ENCODE measurements at regions not wholly inside any gene's neighbourhood (a gene's known extent, or its start where the extent isn't known, plus 50 kb on each side); places are given as distances from the start of the nearest gene placed in this dataset.

DNA sequence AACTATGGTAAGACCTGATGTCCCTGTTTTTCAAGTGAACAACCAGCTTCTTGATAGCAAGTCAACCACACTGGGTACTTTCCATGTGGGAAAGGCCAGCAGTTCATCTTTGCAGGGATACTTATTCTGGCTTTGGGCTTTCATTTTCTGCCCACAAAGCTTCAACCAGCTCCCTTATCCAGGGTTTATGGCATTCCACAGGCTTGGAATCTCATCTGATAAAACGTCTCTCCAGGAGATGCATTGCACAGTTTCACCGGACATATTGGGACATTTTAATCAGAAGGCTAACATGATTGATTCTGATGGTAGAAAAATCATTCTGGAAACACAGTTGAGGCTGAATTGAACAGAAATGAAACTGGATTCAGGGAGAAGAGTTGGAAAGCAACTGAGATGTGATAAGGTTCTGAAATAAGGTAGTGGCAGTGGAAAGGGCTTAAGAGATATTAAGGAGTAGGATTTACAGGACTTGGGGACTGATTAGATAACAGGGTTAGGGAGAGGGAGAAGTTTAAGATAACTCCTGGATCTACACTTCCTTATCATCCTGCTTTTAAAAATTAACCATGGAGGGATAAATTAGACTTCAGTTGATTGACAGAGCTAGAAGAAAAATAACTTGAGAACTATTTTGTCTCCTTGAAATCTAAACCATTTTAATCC lies 195.8 kb upstream of the FBXL7 start:
- Histone ChIP-seq H3K9ac (replicated peaks; ENCODE audit: extremely low read depth, insufficient read depth, low read length) (no peak overlapping the region), H3K4me1 (ENCODE audit: control insufficient read depth, extremely low read depth, insufficient read depth, low read length) (no peaks in the 10 kb centered on the region), H3K9me1 (replicated peaks; ENCODE audit: control insufficient read depth, extremely low read depth, insufficient read depth, low read length) (no peaks in the 10 kb centered on the region), H3K4me2 (ENCODE audit: insufficient read depth, low read length) (no peak overlapping the region), H3K79me2 (ENCODE audit: control insufficient read depth, insufficient read depth, low read length) (no peaks in the 10 kb centered on the region), H3K27ac (ENCODE audit: insufficient read depth, low read depth, low read length) (no peak overlapping the region), H4K20me1 (replicated peaks; ENCODE audit: control insufficient read depth, extremely low read depth, insufficient read depth, low read length) (no peaks in the 10 kb centered on the region), H3K9me3 (replicated peaks; ENCODE audit: control insufficient read depth, insufficient read depth, low read length) (no peaks in the 10 kb centered on the region), H3K4me3 (replicated peaks in 1 of 3; ENCODE audit: insufficient read depth in 1 of 3, low read depth in 1 of 3, low read length in 3 of 3) (no peak overlapping the region), H3K36me3 (ENCODE audit: control insufficient read depth in 2 of 2, extremely low read depth in 1 of 2, insufficient read depth in 2 of 2, low read length in 2 of 2) (no peaks in the 10 kb centered on the region), H2AFZ (ENCODE audit: low read depth, low read length) (no peak overlapping the region), H3K27me3 (ENCODE audit: control insufficient read depth in 2 of 2, insufficient read depth in 2 of 2, low read length in 2 of 2) (no peaks in the 10 kb centered on the region)
- FAIRE-seq (no peak), DNase-seq (ENCODE audit: low read depth, low spot score) (no peak)
- intact Hi-C loops (cut with micrococcal nuclease), result no loop called here
- TF ChIP-seq, protein P1, sequence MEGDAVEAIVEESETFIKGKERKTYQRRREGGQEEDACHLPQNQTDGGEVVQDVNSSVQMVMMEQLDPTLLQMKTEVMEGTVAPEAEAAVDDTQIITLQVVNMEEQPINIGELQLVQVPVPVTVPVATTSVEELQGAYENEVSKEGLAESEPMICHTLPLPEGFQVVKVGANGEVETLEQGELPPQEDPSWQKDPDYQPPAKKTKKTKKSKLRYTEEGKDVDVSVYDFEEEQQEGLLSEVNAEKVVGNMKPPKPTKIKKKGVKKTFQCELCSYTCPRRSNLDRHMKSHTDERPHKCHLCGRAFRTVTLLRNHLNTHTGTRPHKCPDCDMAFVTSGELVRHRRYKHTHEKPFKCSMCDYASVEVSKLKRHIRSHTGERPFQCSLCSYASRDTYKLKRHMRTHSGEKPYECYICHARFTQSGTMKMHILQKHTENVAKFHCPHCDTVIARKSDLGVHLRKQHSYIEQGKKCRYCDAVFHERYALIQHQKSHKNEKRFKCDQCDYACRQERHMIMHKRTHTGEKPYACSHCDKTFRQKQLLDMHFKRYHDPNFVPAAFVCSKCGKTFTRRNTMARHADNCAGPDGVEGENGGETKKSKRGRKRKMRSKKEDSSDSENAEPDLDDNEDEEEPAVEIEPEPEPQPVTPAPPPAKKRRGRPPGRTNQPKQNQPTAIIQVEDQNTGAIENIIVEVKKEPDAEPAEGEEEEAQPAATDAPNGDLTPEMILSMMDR (IDR thresholded peaks at IDR 0.05; ENCODE audit: extremely low read depth in 1 of 2, insufficient read depth in 1 of 2, low read depth in 1 of 2, low read length in 2 of 2), result no peak
- TF ChIP-seq MYC (IDR thresholded peaks at IDR 0.05; ENCODE audit: low read depth, low read length) (no peak), POLR2A (IDR thresholded peaks at IDR 0.05; ENCODE audit: low read depth, low read length) (no peak), JUN (IDR thresholded peaks at IDR 0.05; ENCODE audit: borderline replicate concordance, insufficient read depth, insufficient read length, low read depth) (no peak), POLR2AphosphoS5 (IDR thresholded peaks at IDR 0.05; ENCODE audit: insufficient read depth, low read depth, low read length) (no peak), FOS (IDR thresholded peaks at IDR 0.05; ENCODE audit: borderline replicate concordance, insufficient read depth, low read length) (no peak), EZH2 (IDR thresholded peaks at IDR 0.05; ENCODE audit: borderline replicate concordance, low read depth, low read length, severe bottlenecking) (no peak), GATA2 (IDR thresholded peaks at IDR 0.05; ENCODE audit: insufficient read depth, insufficient read length, low read depth, low read length) (no peak)
- TF ChIP-seq, protein P2, sequence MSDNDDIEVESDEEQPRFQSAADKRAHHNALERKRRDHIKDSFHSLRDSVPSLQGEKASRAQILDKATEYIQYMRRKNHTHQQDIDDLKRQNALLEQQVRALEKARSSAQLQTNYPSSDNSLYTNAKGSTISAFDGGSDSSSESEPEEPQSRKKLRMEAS (IDR thresholded peaks at IDR 0.05; ENCODE audit: insufficient read depth, insufficient read length), result no peak
- CTCF ChIA-PET, result no interaction called here
- no TSS peak for BruUV-seq (replicated peaks)
- dilution Hi-C loops (cut with MboI; ENCODE audit: extremely low pct_ligation_motif_present, low sequenced_read_pairs), result no loop called here
- POLR2A ChIA-PET, result no interaction called here

All from endothelial cell of umbilical vein (primary cell).